ENCODE measurements at regions not wholly inside any gene's neighbourhood (a gene's known extent, or its start where the extent isn't known, plus 50 kb on each side); places are given as distances from the start of the nearest gene placed in this dataset.

- DNase-seq = no peak
- no peak overlapping the region for H3K9ac ChIP-seq (ENCODE audit: low read depth in 2 of 2, low read length in 2 of 2)
- no peak overlapping the region for H3K27ac ChIP-seq
- H3K36me3 ChIP-seq = no peaks in the 10 kb centered on the region
- no peaks in the 10 kb centered on the region for H3K4me1 ChIP-seq
- intact Hi-C loops (cut with DNase I) = no loop called here
- H3K4me3 ChIP-seq = no peak overlapping the region
- no peaks in the 10 kb centered on the region for H3K9me3 ChIP-seq
- TF ChIP-seq, protein P1, sequence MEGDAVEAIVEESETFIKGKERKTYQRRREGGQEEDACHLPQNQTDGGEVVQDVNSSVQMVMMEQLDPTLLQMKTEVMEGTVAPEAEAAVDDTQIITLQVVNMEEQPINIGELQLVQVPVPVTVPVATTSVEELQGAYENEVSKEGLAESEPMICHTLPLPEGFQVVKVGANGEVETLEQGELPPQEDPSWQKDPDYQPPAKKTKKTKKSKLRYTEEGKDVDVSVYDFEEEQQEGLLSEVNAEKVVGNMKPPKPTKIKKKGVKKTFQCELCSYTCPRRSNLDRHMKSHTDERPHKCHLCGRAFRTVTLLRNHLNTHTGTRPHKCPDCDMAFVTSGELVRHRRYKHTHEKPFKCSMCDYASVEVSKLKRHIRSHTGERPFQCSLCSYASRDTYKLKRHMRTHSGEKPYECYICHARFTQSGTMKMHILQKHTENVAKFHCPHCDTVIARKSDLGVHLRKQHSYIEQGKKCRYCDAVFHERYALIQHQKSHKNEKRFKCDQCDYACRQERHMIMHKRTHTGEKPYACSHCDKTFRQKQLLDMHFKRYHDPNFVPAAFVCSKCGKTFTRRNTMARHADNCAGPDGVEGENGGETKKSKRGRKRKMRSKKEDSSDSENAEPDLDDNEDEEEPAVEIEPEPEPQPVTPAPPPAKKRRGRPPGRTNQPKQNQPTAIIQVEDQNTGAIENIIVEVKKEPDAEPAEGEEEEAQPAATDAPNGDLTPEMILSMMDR (IDR thresholded peaks at IDR 0.05) = no peak
- H3K27me3 ChIP-seq = no peaks in the 10 kb centered on the region
Measured at GRCh38 chr13:60260440-60260839, 96.7 kb upstream of the DIAPH3 start.

DNA sequence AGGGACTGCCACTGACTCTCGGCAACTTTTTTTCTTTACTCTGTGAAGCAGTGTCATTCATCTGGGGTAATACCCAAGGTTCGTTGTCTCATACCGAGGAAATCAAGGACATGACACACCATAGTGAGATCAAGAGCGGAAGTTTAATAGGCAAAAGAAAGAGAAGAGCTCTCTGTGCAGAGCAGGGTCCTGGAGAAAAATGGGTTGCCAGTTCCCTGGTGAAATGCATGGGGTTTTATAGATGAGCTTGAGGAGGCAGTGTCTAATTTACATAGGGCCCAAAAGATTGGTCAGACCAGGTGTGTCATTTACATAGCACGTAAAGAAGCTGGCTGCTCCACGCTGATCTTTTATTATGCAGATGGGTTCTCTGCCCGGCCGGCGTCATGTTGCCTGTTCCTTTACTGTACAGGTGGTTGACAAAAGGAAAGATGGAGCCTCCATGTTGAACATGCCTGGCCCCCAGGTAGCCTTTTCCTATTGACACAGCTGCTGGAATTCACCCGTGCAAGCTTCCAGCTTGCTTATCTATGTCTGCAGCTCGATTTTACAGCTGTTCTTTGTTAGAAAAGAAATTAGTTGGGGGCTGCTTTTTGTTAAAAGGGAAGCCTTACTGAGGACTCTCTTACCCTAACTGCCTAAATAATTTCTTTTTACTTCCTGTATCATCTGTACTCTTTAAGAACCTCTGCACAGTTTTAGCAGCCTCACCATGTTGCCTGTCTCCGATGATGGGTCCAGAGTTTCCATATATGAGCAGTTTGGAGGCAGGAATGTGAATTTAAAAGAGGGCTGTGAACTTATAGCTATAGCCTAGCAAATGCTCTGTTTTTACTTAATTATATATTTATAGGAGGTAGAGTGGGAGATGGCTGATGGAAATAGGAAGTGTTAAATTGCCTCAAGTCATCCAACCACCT is 98.0 kb upstream of the DIAPH3 start:
- Histone ChIP-seq H3K4me1 (no peaks in the 10 kb centered on the region), H3K27ac (no peak overlapping the region), H3K9ac (ENCODE audit: low read depth in 2 of 2, low read length in 2 of 2) (no peak overlapping the region), H3K4me3 (no peak overlapping the region), H3K27me3 (no peaks in the 10 kb centered on the region), H3K9me3 (no peaks in the 10 kb centered on the region), H3K36me3 (no peaks in the 10 kb centered on the region)
- TF ChIP-seq, protein P1 (IDR thresholded peaks at IDR 0.05) = no peak
- intact Hi-C loops (cut with DNase I) = no loop called here
- DNase-seq = peak; percentile 21

GRCh38 chr13:60265566-60265965 is 101.8 kb upstream of the DIAPH3 start:
- TF ChIP-seq, protein P1 (IDR thresholded peaks at IDR 0.05) = no peak
- Histone ChIP-seq H3K27me3 (no peaks in the 10 kb centered on the region), H3K27ac (no peak overlapping the region), H3K4me1 (no peaks in the 10 kb centered on the region), H3K4me3 (no peak overlapping the region), H3K9me3 (no peaks in the 10 kb centered on the region), H3K36me3 (no peaks in the 10 kb centered on the region), H3K9ac (ENCODE audit: low read depth in 2 of 2, low read length in 2 of 2) (no peak overlapping the region)
- intact Hi-C loops (cut with DNase I) = no loop called here
- DNase-seq = no peak

DNA sequence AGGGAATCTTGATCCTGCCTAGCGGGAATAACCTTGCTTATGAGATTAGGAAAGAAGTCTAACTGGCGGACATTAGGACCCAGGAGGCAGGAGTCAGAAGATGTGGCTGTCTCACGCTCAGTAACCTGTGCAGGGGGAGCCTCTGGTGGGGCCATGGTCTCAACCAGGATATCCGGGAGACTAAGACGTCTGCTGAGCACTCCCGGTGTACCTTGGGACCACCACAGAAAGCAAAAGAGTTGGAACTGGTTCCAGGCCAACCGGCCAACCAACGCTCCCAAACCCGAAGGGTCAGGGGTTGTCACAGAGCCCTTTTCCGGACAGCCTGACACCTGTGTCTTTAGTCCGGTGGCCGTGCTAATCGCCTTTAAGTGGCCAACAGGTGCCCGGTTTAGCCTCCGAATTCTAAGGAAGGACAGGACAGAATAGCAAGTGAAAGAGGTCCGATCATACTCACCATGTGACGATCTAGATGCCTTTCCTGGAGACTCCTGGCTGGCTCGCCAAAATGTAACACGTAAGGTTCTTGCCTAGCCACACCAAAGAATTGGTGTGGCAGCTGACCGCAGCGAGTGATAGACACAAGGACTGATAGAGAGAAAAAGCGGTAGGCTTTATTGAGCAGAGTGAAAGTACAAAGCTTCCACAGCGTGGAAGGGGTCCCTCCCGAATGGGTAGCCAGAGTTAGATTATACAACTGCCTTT is 103.9 kb upstream of the DIAPH3 start:
- TF ChIP-seq, protein P1 (IDR thresholded peaks at IDR 0.05) = no peak
- peak; percentile 31 for DNase-seq
- H3K4me3 ChIP-seq = peak overlapping the region; percentile 28
- H3K9me3 ChIP-seq = no peaks in the 10 kb centered on the region
- H3K36me3 ChIP-seq = no peaks in the 10 kb centered on the region
- intact Hi-C loops (cut with DNase I) = no loop called here
- H3K27ac ChIP-seq = no peak overlapping the region
- no peaks in the 10 kb centered on the region for H3K4me1 ChIP-seq
- H3K27me3 ChIP-seq = no peaks in the 10 kb centered on the region
- no peak overlapping the region for H3K9ac ChIP-seq (ENCODE audit: low read depth in 2 of 2, low read length in 2 of 2)

GRCh38 chr13:60268203-60268555 is 104.5 kb upstream of the DIAPH3 start:
- intact Hi-C loops (cut with DNase I) = no loop called here
- Histone ChIP-seq H3K9me3 (no peaks in the 10 kb centered on the region), H3K36me3 (no peaks in the 10 kb centered on the region), H3K27me3 (no peaks in the 10 kb centered on the region), H3K4me1 (no peaks in the 10 kb centered on the region), H3K27ac (no peak overlapping the region), H3K9ac (ENCODE audit: low read depth in 2 of 2, low read length in 2 of 2) (no peak overlapping the region), H3K4me3 (peak overlapping the region; percentile 28)
- DNase-seq = no peak
- TF ChIP-seq, protein P1 (IDR thresholded peaks at IDR 0.05) = no peak

All from colonic mucosa (tissue), 4 donors.